ENCODE measurements at regions not wholly inside any gene's neighbourhood (a gene's known extent, or its start where the extent isn't known, plus 50 kb on each side); places are given as distances from the start of the nearest gene placed in this dataset.

- Mint-ChIP-seq H3K36me3 (ENCODE audit: insufficient read depth, unreplicated experiment) (no peaks in the 10 kb centered on the region), H3K27me3 (ENCODE audit: insufficient read depth, unreplicated experiment) (peaks cover 12% of the 10 kb centered on the region), H3K4me3 (ENCODE audit: unreplicated experiment) (no peak overlapping the region), H3K4me1 (ENCODE audit: low read depth, unreplicated experiment) (no peaks in the 10 kb centered on the region), H3K9me3 (ENCODE audit: unreplicated experiment) (no peaks in the 10 kb centered on the region), H3K27ac (ENCODE audit: unreplicated experiment) (no peak overlapping the region)
- ChIA-PET CTCF (no interaction called here), POLR2A (no interaction called here)
- no TSS peak for BruUV-seq (replicated peaks)
- intact Hi-C loops (cut with micrococcal nuclease; ENCODE audit: unreplicated experiment): no loop called here
- DNase-seq: no peak
- Histone ChIP-seq H3K27me3 (replicated peaks; ENCODE audit: control insufficient read depth, insufficient read depth, low read length) (no peaks in the 10 kb centered on the region), H3K9me3 (no peaks in the 10 kb centered on the region), H3K36me3 (ENCODE audit: control insufficient read depth, insufficient read depth, low read length) (no peaks in the 10 kb centered on the region), H3K4me3 (ENCODE audit: low read depth, low read length) (no peak overlapping the region), H3K4me1 (no peaks in the 10 kb centered on the region)
- TF ChIP-seq CTCF (IDR thresholded peaks at IDR 0.05; ENCODE audit: insufficient read depth in 1 of 2, low read depth in 1 of 2, low read length in 1 of 2, severe bottlenecking in 1 of 2, unreplicated experiment in 1 of 2): no peak
Observed at GRCh38 chr3:124172283-124172682, 180.4 kb upstream of the ROPN1 start.

DNA sequence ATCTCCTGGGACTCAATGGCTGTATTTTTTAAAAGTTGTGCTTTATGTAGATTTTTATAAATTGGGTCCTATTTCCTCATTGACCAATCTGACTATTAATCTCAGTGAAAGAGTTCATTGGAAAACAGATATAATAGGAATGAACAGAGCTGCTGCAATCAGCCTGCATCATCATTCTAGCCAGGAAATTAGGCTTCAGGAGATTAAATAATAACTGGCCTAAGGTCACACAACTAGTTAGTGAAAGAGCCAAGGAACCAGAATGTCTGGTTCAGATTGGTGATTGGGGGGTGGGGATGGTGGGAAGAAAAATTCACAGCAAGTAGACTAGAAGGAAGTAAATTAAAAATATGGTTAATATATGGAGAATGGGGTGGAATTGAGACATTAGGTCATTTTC, 180.9 kb upstream of the ROPN1 start:
- Mint-ChIP-seq H3K9me3 (ENCODE audit: unreplicated experiment) (no peaks in the 10 kb centered on the region), H3K36me3 (ENCODE audit: insufficient read depth, unreplicated experiment) (no peaks in the 10 kb centered on the region), H3K4me1 (ENCODE audit: low read depth, unreplicated experiment) (no peaks in the 10 kb centered on the region), H3K27me3 (ENCODE audit: insufficient read depth, unreplicated experiment) (peaks cover 11% of the 10 kb centered on the region), H3K27ac (ENCODE audit: unreplicated experiment) (no peak overlapping the region), H3K4me3 (ENCODE audit: unreplicated experiment) (no peak overlapping the region)
- Histone ChIP-seq H3K36me3 (ENCODE audit: control insufficient read depth, insufficient read depth, low read length) (no peaks in the 10 kb centered on the region), H3K4me3 (ENCODE audit: low read depth, low read length) (no peak overlapping the region), H3K4me1 (no peaks in the 10 kb centered on the region), H3K27me3 (replicated peaks; ENCODE audit: control insufficient read depth, insufficient read depth, low read length) (no peaks in the 10 kb centered on the region), H3K9me3 (no peaks in the 10 kb centered on the region)
- DNase-seq: no peak
- BruUV-seq (replicated peaks): no TSS peak
- POLR2A ChIA-PET: no interaction called here
- intact Hi-C loops (cut with micrococcal nuclease; ENCODE audit: unreplicated experiment): no loop called here
- no peak for TF ChIP-seq CTCF (IDR thresholded peaks at IDR 0.05; ENCODE audit: insufficient read depth in 1 of 2, low read depth in 1 of 2, low read length in 1 of 2, severe bottlenecking in 1 of 2, unreplicated experiment in 1 of 2)
- CTCF ChIA-PET: no interaction called here

DNA sequence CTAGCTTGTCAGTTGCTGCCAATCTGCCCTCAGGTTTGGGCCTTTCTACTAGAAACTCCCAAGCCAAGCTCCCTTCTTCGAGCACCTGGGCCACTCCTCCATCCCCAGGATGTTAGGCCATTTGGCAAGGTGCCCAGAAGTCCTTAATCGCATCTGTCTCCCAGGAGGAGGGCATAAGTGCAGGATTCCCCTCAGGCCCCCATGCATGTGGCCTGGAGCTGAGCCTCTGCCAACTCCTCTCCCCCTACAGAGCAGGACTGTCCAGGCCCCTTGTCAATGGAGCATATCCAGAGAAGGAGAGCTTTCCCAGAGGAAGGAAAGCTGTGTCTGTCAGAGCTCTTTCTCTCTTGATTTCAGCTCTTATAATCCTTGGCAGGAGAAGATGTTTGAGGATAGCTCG, 182.6 kb upstream of the ROPN1 start:
- TF ChIP-seq CTCF (IDR thresholded peaks at IDR 0.05; ENCODE audit: insufficient read depth in 1 of 2, low read depth in 1 of 2, low read length in 1 of 2, severe bottlenecking in 1 of 2, unreplicated experiment in 1 of 2): no peak
- H3K4me3 Mint-ChIP-seq (ENCODE audit: unreplicated experiment): no peak overlapping the region
- intact Hi-C loops (cut with micrococcal nuclease; ENCODE audit: unreplicated experiment): no loop called here
- no peaks in the 10 kb centered on the region for H3K36me3 Mint-ChIP-seq (ENCODE audit: insufficient read depth, unreplicated experiment)
- no peaks in the 10 kb centered on the region for H3K4me1 ChIP-seq
- no peaks in the 10 kb centered on the region for H3K9me3 Mint-ChIP-seq (ENCODE audit: unreplicated experiment)
- CTCF ChIA-PET: no interaction called here
- no peak for DNase-seq
- POLR2A ChIA-PET: no interaction called here
- H3K9me3 ChIP-seq: no peaks in the 10 kb centered on the region
- H3K27me3 Mint-ChIP-seq (ENCODE audit: insufficient read depth, unreplicated experiment): peaks cover 4% of the 10 kb centered on the region
- H3K36me3 ChIP-seq (ENCODE audit: control insufficient read depth, insufficient read depth, low read length): no peaks in the 10 kb centered on the region
- no TSS peak for BruUV-seq (replicated peaks)
- H3K27me3 ChIP-seq (replicated peaks; ENCODE audit: control insufficient read depth, insufficient read depth, low read length): no peaks in the 10 kb centered on the region
- no peak overlapping the region for H3K27ac Mint-ChIP-seq (ENCODE audit: unreplicated experiment)
- H3K4me1 Mint-ChIP-seq (ENCODE audit: low read depth, unreplicated experiment): no peaks in the 10 kb centered on the region
- no peak overlapping the region for H3K4me3 ChIP-seq (ENCODE audit: low read depth, low read length)
